ENCODE measurements at regions not wholly inside any gene's neighbourhood (a gene's known extent, or its start where the extent isn't known, plus 50 kb on each side); places are given as distances from the start of the nearest gene placed in this dataset.

- DNase-seq (ENCODE audit: extremely low read depth, low read depth): no peak
Measured at GRCh38 chr2:157125685-157126084, 131.8 kb upstream of the GALNT5 start.

GRCh38 chr2:157127249-157128012 is 130.1 kb upstream of the GALNT5 start:
- no peak for DNase-seq (ENCODE audit: extremely low read depth, low read depth)

GRCh38 chr2:157143901-157144300 is 113.6 kb upstream of the GALNT5 start:
- DNase-seq (ENCODE audit: extremely low read depth, low read depth): no peak

GRCh38 chr2:157149270-157149669 is 108.2 kb upstream of the GALNT5 start:
- DNase-seq (ENCODE audit: extremely low read depth, low read depth): no peak

GRCh38 chr2:157150747-157151146 is 106.8 kb upstream of the GALNT5 start:
- no peak for DNase-seq (ENCODE audit: extremely low read depth, low read depth)

- DNase-seq (ENCODE audit: extremely low read depth, low read depth): no peak
Measured at GRCh38 chr2:157152362-157152761, 105.1 kb upstream of the GALNT5 start.

GRCh38 chr2:157155992-157156391 is 101.5 kb upstream of the GALNT5 start:
- DNase-seq (ENCODE audit: extremely low read depth, low read depth): no peak

GRCh38 chr2:157158111-157158510 is 99.4 kb upstream of the GALNT5 start:
- no peak for DNase-seq (ENCODE audit: extremely low read depth, low read depth)

- no peak for DNase-seq (ENCODE audit: extremely low read depth, low read depth)
Measured at GRCh38 chr2:157159221-157159934, 98.1 kb upstream of the GALNT5 start.

- DNase-seq (ENCODE audit: extremely low read depth, low read depth): no peak
Measured at GRCh38 chr2:157160111-157160510, 97.4 kb upstream of the GALNT5 start.

- no peak for DNase-seq (ENCODE audit: extremely low read depth, low read depth)
Measured at GRCh38 chr2:157164370-157164769, 93.1 kb upstream of the GALNT5 start.

- no peak for DNase-seq (ENCODE audit: extremely low read depth, low read depth)
Measured at GRCh38 chr2:157164891-157165290, 92.6 kb upstream of the GALNT5 start.

- DNase-seq (ENCODE audit: extremely low read depth, low read depth): no peak
Measured at GRCh38 chr2:157168501-157168900, 89.0 kb upstream of the GALNT5 start.

GRCh38 chr2:157169889-157170288 is 87.6 kb upstream of the GALNT5 start:
- DNase-seq (ENCODE audit: extremely low read depth, low read depth): no peak

GRCh38 chr2:157170299-157170698 is 87.2 kb upstream of the GALNT5 start:
- no peak for DNase-seq (ENCODE audit: extremely low read depth, low read depth)

- no peak for DNase-seq (ENCODE audit: extremely low read depth, low read depth)
Measured at GRCh38 chr2:157172239-157172638, 85.3 kb upstream of the GALNT5 start.

GRCh38 chr2:157172866-157173578 is 84.5 kb upstream of the GALNT5 start:
- DNase-seq (ENCODE audit: extremely low read depth, low read depth): no peak

GRCh38 chr2:157173740-157174184 is 83.7 kb upstream of the GALNT5 start:
- DNase-seq (ENCODE audit: extremely low read depth, low read depth): peak; percentile 79

- no peak for DNase-seq (ENCODE audit: extremely low read depth, low read depth)
Measured at GRCh38 chr2:157174321-157174720, 83.2 kb upstream of the GALNT5 start.

- no peak for DNase-seq (ENCODE audit: extremely low read depth, low read depth)
Measured at GRCh38 chr2:157176602-157177001, 80.9 kb upstream of the GALNT5 start.

GRCh38 chr2:157178874-157179273 is 78.6 kb upstream of the GALNT5 start:
- DNase-seq (ENCODE audit: extremely low read depth, low read depth): no peak
